K562 (cell line): ENCODE measurements at regions not wholly inside any gene's neighbourhood (a gene's known extent, or its start where the extent isn't known, plus 50 kb on each side); places are given as distances from the start of the nearest gene placed in this dataset.

Source experiments
- ATAC-seq: fragments of 200-7000 bp; cut with Tn5 transposase; 3 replicates; pipeline ENCODE4 v1.9.1; 2020; ENCODE audit warnings: moderate library complexity
- BruUV-seq: library from RNA; stranded (reverse); fragments of 400-500 nt; replicated peaks from 2 replicates; lab custom pipeline; 2021; lab: Mats Ljungman, UMichigan
- CTCF ChIA-PET: fragments of 300-600 bp; formaldehyde crosslinking; extraction: SDS; loops from one replicate; lab custom pipeline; 2021; ENCODE audit warnings: low intra/inter-chr PET ratio; lab: Yijun Ruan, JAX
- POLR2A ChIA-PET: fragments of 300-600, 350-650 bp; sonication (Branson Sonifier 250); formaldehyde crosslinking; extraction: SDS; loops from one replicate; lab custom pipeline; 2021; ENCODE audit warnings: antibody characterized with exemption, inconsistent platforms; lab: Yijun Ruan, JAX
- DNase-seq, 4 experiments: peaks; one replicate each; pipeline versions ENCODE4 v3.0.0 to v3.0.0-alpha.2; 2011 to 2018; ENCODE audit warnings: low spot score in 3 of 4, mixed read lengths in 3 of 4; ENCODE audit errors: extremely low read depth in 1 of 4
- FAIRE-seq: peaks from 2 replicates; lab custom pipeline; 2011; peaks lifted over from hg19 to GRCh38; lab: Jason Lieb, UNC
- H2AFZ ChIP-seq: 2 replicates; pipeline ENCODE4 v1.6.0; 2011; ENCODE audit warnings: low read depth, low read length, control low read depth, inconsistent platforms
- H3K27ac ChIP-seq: fragments of 200-600 bp; 3 replicates; pipeline ENCODE4 v1.8.0; 2011; ENCODE audit warnings: low read depth, mild to moderate bottlenecking, control low read depth, inconsistent platforms, low read length, moderate library complexity, mixed read lengths; ENCODE audit errors: extremely low read depth
- H3K27me3 ChIP-seq, 2 experiments: fragments of 300-600 bp in 1 of 2; 2 replicates in 1 of 2; 3 replicates in 1 of 2; pipeline versions ENCODE4 v1.6.0 to v1.8.0; 2011; ENCODE audit warnings: inconsistent platforms in 2 of 2, low read length in 2 of 2, mild to moderate bottlenecking in 1 of 2, mixed read lengths in 1 of 2, moderate library complexity in 1 of 2; ENCODE audit not compliant: control insufficient read depth in 2 of 2, insufficient read depth in 2 of 2
- H3K36me3 ChIP-seq: fragments of 300-600 bp; 3 replicates; pipeline ENCODE4 v1.8.0; 2011; ENCODE audit warnings: mild to moderate bottlenecking, low read length, inconsistent platforms; ENCODE audit not compliant: control insufficient read depth, insufficient read depth
- H3K4me1 ChIP-seq, 2 experiments: fragments of 200-600 bp in 1 of 2; replicated peaks in 1 of 2; 2 replicates in 1 of 2; 3 replicates in 1 of 2; pipeline versions ENCODE4 v1.5.1 to v1.8.0; 2011; ENCODE audit warnings: inconsistent platforms in 2 of 2, low read length in 2 of 2, mild to moderate bottlenecking in 1 of 2, mixed read lengths in 1 of 2, moderate library complexity in 1 of 2; ENCODE audit not compliant: control insufficient read depth in 2 of 2, insufficient read depth in 2 of 2
- H3K4me2 ChIP-seq: 2 replicates; pipeline ENCODE4 v1.6.1; 2011; ENCODE audit warnings: low read length, control low read depth, inconsistent platforms, mixed read lengths; ENCODE audit not compliant: insufficient read depth
- H3K4me3 ChIP-seq: fragments of 200-600 bp; sonication (generic), shearing (Covaris generic); 2 replicates; pipeline ENCODE4 v1.5.1; 2016; ENCODE audit warnings: control low read depth, inconsistent platforms
- H3K79me2 ChIP-seq: fragments of 200-600 bp; 3 replicates; pipeline ENCODE4 v1.8.0; 2011; ENCODE audit warnings: low read length, inconsistent platforms; ENCODE audit not compliant: control insufficient read depth, insufficient read depth
- H3K9ac ChIP-seq, 2 experiments: 2 replicates each; pipeline versions ENCODE4 v1.6.0 to v1.6.1; 2011; ENCODE audit warnings: low read depth in 2 of 2, low read length in 2 of 2, control low read depth in 1 of 2, inconsistent platforms in 1 of 2, mild to moderate bottlenecking in 1 of 2, mixed read lengths in 1 of 2; ENCODE audit not compliant: insufficient read depth in 1 of 2
- H3K9me1 ChIP-seq: one replicate; pipeline ENCODE4 v1.6.0; 2011; ENCODE audit warnings: inconsistent platforms, mild to moderate bottlenecking, low read length, moderate library complexity; ENCODE audit not compliant: control insufficient read depth, insufficient read depth
- H3K9me3 ChIP-seq: replicated peaks from 2 replicates; pipeline ENCODE4 v1.5.1; 2011; ENCODE audit warnings: low read depth, low read length, inconsistent platforms; ENCODE audit not compliant: control insufficient read depth, insufficient read depth
- H4K20me1 ChIP-seq: replicated peaks from 2 replicates; pipeline ENCODE4 v1.6.1; 2011; ENCODE audit warnings: low read length, inconsistent platforms, mixed read lengths; ENCODE audit not compliant: control insufficient read depth, insufficient read depth
- BDP1 ChIP-seq: IDR thresholded peaks from 3 replicates; pipeline ENCODE4 v1.6.1; 2011; ENCODE audit not compliant: insufficient read length, insufficient read depth
- ESRRB ChIP-seq: fragments of 250-450 bp; sonication (Bioruptor Pico); IDR thresholded peaks from 2 replicates; pipeline ENCODE4 v1.5.0; 2020; ENCODE audit warnings: mild to moderate bottlenecking, moderate library complexity, borderline replicate concordance
- HNRNPK ChIP-seq: fragments of 200-400 bp; formaldehyde crosslinking; IDR thresholded peaks from one replicate; pipeline ENCODE4 v1.6.1; 2018; ENCODE audit warnings: mild to moderate bottlenecking, low read depth, low read length; ENCODE audit not compliant: poor library complexity, severe bottlenecking
- NR1H2 ChIP-seq: sonication (generic); formaldehyde crosslinking; IDR thresholded peaks from 2 replicates; pipeline ENCODE4 v1.4.0; 2020; ENCODE audit warnings: mild to moderate bottlenecking, missing genetic modification reagents
- POLR3A ChIP-seq: IDR thresholded peaks from 2 replicates; pipeline ENCODE4 v1.6.1; 2011; ENCODE audit warnings: borderline replicate concordance, mild to moderate bottlenecking, moderate library complexity; ENCODE audit not compliant: insufficient read length, insufficient read depth; ENCODE audit errors: extremely low read depth
- PTBP1 ChIP-seq: fragments of 200-400 bp; formaldehyde crosslinking; IDR thresholded peaks from 2 replicates; pipeline ENCODE4 v1.6.1; 2017; ENCODE audit warnings: low read depth, low read length
- RAD21 ChIP-seq, 2 experiments: fragments of 250-450 bp in 1 of 2; fragments of 450-650 bp in 1 of 2; sonication (Bioruptor Pico) in 1 of 2; formaldehyde crosslinking in 1 of 2; IDR thresholded peaks in 1 of 2; conservative IDR thresholded peaks in 1 of 2; 2 replicates each; pipeline versions ENCODE4 v1.4.0 to v1.8.0; 2020 to 2022; ENCODE audit warnings: mild to moderate bottlenecking in 2 of 2, moderate library complexity in 1 of 2
- RBM25 ChIP-seq: fragments of 200-400 bp; formaldehyde crosslinking; IDR thresholded peaks from 2 replicates; pipeline ENCODE4 v1.6.1; 2018; ENCODE audit warnings: low read length, low read depth, moderate library complexity; ENCODE audit not compliant: severe bottlenecking
- THAP7 ChIP-seq: fragments of 250-450 bp; sonication (Bioruptor Pico); IDR thresholded peaks from 2 replicates; pipeline ENCODE4 v1.5.0; 2021
- ZKSCAN1 ChIP-seq: fragments of 150-350 bp; IDR thresholded peaks from 2 replicates; pipeline ENCODE4 v1.6.1; 2016; ENCODE audit warnings: low read depth, low read length
- ZKSCAN3 ChIP-seq: fragments of 250-450 bp; sonication (Bioruptor Pico); IDR thresholded peaks from 2 replicates; pipeline ENCODE4 v1.4.0; 2020
- ZNF165 ChIP-seq: fragments of 250-450 bp; sonication (Bioruptor Pico); IDR thresholded peaks from 2 replicates; pipeline ENCODE4 v1.4.0; 2020; ENCODE audit warnings: borderline replicate concordance
- ZNF696 ChIP-seq: fragments of 250-450 bp; sonication (Bioruptor Pico); conservative IDR thresholded peaks from 2 replicates; pipeline ENCODE4 v1.4.0; 2020; ENCODE audit warnings: mild to moderate bottlenecking, moderate library complexity
- WGBS: fragments of 100-300 bp; shearing (Covaris generic); methylation state at CpG from one replicate; pipeline ENCODE4 v1.1.6; 2016; ENCODE audit warnings: low coverage, mixed read lengths; ENCODE audit not compliant: insufficient coverage; ENCODE audit errors: missing lambda C conversion rate; 5-methylcytosine and 5-hydroxymethylcytosine counted together
- in situ Hi-C: fragments of 300-500 bp; cut with MboI; formaldehyde crosslinking; loops from 4 replicates; pipeline ENCODE4 v1.15.0; 2018; ENCODE audit warnings: inconsistent platforms, mixed read lengths
- intact Hi-C: fragments of 100-400 bp; cut with micrococcal nuclease; formaldehyde crosslinking; loops from 2 replicates; pipeline ENCODE4 v1.14.2; 2022
- TF ChIP-seq, protein P1 (sequence below), 3 experiments: fragments of 200-800 bp in 1 of 3; sonication (Bioruptor generic) in 1 of 3; sonication (generic) in 1 of 3; formaldehyde crosslinking in 1 of 3; IDR thresholded peaks; 2 replicates each; pipeline versions ENCODE4 v1.6.1 to v1.8.0; 2016 to 2022; ENCODE audit warnings: mild to moderate bottlenecking in 2 of 3, missing compliant biosample characterization in 2 of 3, missing genetic modification characterization in 2 of 3, missing genetic modification reagents in 1 of 3
- TF ChIP-seq, protein P2 (sequence below): fragments of 450-650 bp; IDR thresholded peaks from one replicate; pipeline ENCODE4 v1.6.1; 2018; ENCODE audit warnings: mild to moderate bottlenecking, moderate library complexity; ENCODE audit not compliant: partially characterized antibody

GRCh38 chrX:79300856-79301255 lies 66.3 kb downstream of the ITM2A start:
- FAIRE-seq (no peak), ATAC-seq (no peak), DNase-seq (no peak)
- no TSS peak for BruUV-seq
- H3K9me3 ChIP-seq, result no peaks in the 10 kb centered on the region
- no peaks in the 10 kb centered on the region for H4K20me1 ChIP-seq
- CTCF ChIA-PET, result no interaction called here
- no peak overlapping the region for H3K4me3 ChIP-seq
- no peaks in the 10 kb centered on the region for H3K36me3 ChIP-seq
- WGBS, result 0% methylated on average over 2 of the region's 2 CpGs
- H2AFZ ChIP-seq, result no peak overlapping the region
- H3K4me2 ChIP-seq, result no peak overlapping the region
- H3K27ac ChIP-seq, result no peak overlapping the region
- H3K9ac ChIP-seq, result no peak overlapping the region
- H3K9me1 ChIP-seq, result no peaks in the 10 kb centered on the region
- H3K4me1 ChIP-seq, result no peaks in the 10 kb centered on the region
- H3K27me3 ChIP-seq, result no peaks in the 10 kb centered on the region
- in situ Hi-C loops (no loop called here), intact Hi-C loops (no loop called here)
- H3K79me2 ChIP-seq, result no peaks in the 10 kb centered on the region
- POLR2A ChIA-PET, result no interaction called here
- TF ChIP-seq HNRNPK (no peak), PTBP1 (no peak), NR1H2 (no peak), ESRRB (CRISPR knock-in tag) (no peak), ZKSCAN3 (CRISPR knock-in tag) (no peak), ZNF696 (CRISPR knock-in tag) (no peak), RAD21 (CRISPR knock-in tag; conservative IDR thresholded peaks at IDR 0.05 in 1 of 2, IDR thresholded peaks at IDR 0.05 in 1 of 2) (no peak), ZNF165 (CRISPR knock-in tag) (no peak), BDP1 (no peak), RBM25 (no peak), THAP7 (no peak), ZKSCAN1 (no peak), POLR3A (no peak)
- TF ChIP-seq, protein P1, sequence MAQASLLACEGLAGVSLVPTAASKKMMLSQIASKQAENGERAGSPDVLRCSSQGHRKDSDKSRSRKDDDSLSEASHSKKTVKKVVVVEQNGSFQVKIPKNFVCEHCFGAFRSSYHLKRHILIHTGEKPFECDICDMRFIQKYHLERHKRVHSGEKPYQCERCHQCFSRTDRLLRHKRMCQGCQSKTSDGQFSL (CRISPR knock-in tag; IDR thresholded peaks at IDR 0.05), result no peak
- TF ChIP-seq, protein P1 (tag; IDR thresholded peaks at IDR 0.05), result no peak
- TF ChIP-seq, protein P2, sequence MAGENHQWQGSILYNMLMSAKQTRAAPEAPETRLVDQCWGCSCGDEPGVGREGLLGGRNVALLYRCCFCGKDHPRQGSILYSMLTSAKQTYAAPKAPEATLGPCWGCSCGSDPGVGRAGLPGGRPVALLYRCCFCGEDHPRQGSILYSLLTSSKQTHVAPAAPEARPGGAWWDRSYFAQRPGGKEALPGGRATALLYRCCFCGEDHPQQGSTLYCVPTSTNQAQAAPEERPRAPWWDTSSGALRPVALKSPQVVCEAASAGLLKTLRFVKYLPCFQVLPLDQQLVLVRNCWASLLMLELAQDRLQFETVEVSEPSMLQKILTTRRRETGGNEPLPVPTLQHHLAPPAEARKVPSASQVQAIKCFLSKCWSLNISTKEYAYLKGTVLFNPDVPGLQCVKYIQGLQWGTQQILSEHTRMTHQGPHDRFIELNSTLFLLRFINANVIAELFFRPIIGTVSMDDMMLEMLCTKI, result no peak
